HepG2 (cell line): ENCODE measurements at regions not wholly inside any gene's neighbourhood (a gene's known extent, or its start where the extent isn't known, plus 50 kb on each side); places are given as distances from the start of the nearest gene placed in this dataset.

Source experiments
- ATF5 ChIP-seq: sonication (generic); formaldehyde crosslinking; IDR thresholded peaks from 2 replicates; pipeline ENCODE4 v1.4.0; 2020; ENCODE audit warnings: mild to moderate bottlenecking, low read depth, missing genetic modification reagents
- BRF2 ChIP-seq: sonication (generic); formaldehyde crosslinking; IDR thresholded peaks from 2 replicates; pipeline ENCODE4 v1.8.1; 2022; ENCODE audit warnings: mild to moderate bottlenecking, missing genetic modification reagents
- CCAR2 ChIP-seq: fragments of 200-400 bp; formaldehyde crosslinking; optimal IDR thresholded peaks from 2 replicates; pipeline ENCODE3; 2018; ENCODE audit warnings: low read depth, mild to moderate bottlenecking, low read length, moderate library complexity
- JUND ChIP-seq: sonication (generic); formaldehyde crosslinking; IDR thresholded peaks from 2 replicates; pipeline ENCODE4 v1.8.0; 2022; ENCODE audit warnings: mild to moderate bottlenecking, missing genetic modification reagents
- MED1 ChIP-seq: sonication (generic); formaldehyde crosslinking; IDR thresholded peaks from 2 replicates; pipeline ENCODE4 v1.4.0; 2020; ENCODE audit warnings: missing genetic modification reagents
- RCOR2 ChIP-seq: IDR thresholded peaks from 2 replicates; pipeline ENCODE4 v1.6.1; 2016; ENCODE audit warnings: missing biosample characterization, missing genetic modification reagents
- RXRB ChIP-seq: IDR thresholded peaks from 2 replicates; pipeline ENCODE4 v1.6.1; 2016; ENCODE audit warnings: borderline replicate concordance, missing genetic modification reagents, missing compliant biosample characterization
- SRSF4 ChIP-seq: fragments of 200-400 bp; formaldehyde crosslinking; IDR thresholded peaks from one replicate; pipeline ENCODE4 v1.6.1; 2018; ENCODE audit warnings: mild to moderate bottlenecking, low read depth, low read length, moderate library complexity; ENCODE audit not compliant: poor library complexity, severe bottlenecking
- ZFP36L1 ChIP-seq: sonication (generic); formaldehyde crosslinking; IDR thresholded peaks from 2 replicates; pipeline ENCODE4 v1.8.0; 2022; ENCODE audit warnings: mild to moderate bottlenecking, missing genetic modification reagents, moderate library complexity
- ZFP90 ChIP-seq: sonication (generic); formaldehyde crosslinking; IDR thresholded peaks from 2 replicates; pipeline ENCODE4 v1.8.0; 2022; ENCODE audit warnings: missing genetic modification reagents, mild to moderate bottlenecking, inconsistent platforms, borderline replicate concordance
- ZIK1 ChIP-seq: sonication (generic); formaldehyde crosslinking; IDR thresholded peaks from 2 replicates; pipeline ENCODE4 v1.5.0; 2020; ENCODE audit warnings: mild to moderate bottlenecking, low read depth, missing genetic modification reagents, borderline replicate concordance
- ZKSCAN8 ChIP-seq: IDR thresholded peaks from 2 replicates; pipeline ENCODE4 v1.6.1; 2016; ENCODE audit warnings: borderline replicate concordance, missing genetic modification reagents, missing compliant biosample characterization
- ZNF12 ChIP-seq: sonication (generic); formaldehyde crosslinking; IDR thresholded peaks from 2 replicates; pipeline ENCODE4 v1.5.0; 2020; ENCODE audit warnings: missing genetic modification reagents
- ZNF256 ChIP-seq: sonication (generic); formaldehyde crosslinking; conservative IDR thresholded peaks from 2 replicates; pipeline ENCODE4 v1.4.0; 2020; ENCODE audit warnings: missing genetic modification reagents
- ZNF260 ChIP-seq: sonication (generic); formaldehyde crosslinking; IDR thresholded peaks from 2 replicates; pipeline ENCODE4 v1.4.0; 2020; ENCODE audit warnings: missing genetic modification reagents, low read depth, mild to moderate bottlenecking, borderline replicate concordance
- ZNF597 ChIP-seq: sonication (generic); formaldehyde crosslinking; IDR thresholded peaks from 2 replicates; pipeline ENCODE4 v1.5.0; 2020; ENCODE audit warnings: missing genetic modification reagents
- ZNF709 ChIP-seq: sonication (generic); formaldehyde crosslinking; IDR thresholded peaks from 2 replicates; pipeline ENCODE4 v1.5.0; 2020; ENCODE audit warnings: mild to moderate bottlenecking, missing genetic modification reagents
- ZNF800 ChIP-seq: sonication (generic); formaldehyde crosslinking; IDR thresholded peaks from 2 replicates; pipeline ENCODE4 v1.4.0; 2020; ENCODE audit warnings: missing genetic modification reagents
- ZSCAN9 ChIP-seq: IDR thresholded peaks from 2 replicates; pipeline ENCODE4 v1.6.1; 2016; ENCODE audit warnings: borderline replicate concordance

- TF ChIP-seq BRF2 = peak; percentile 40; the same call in 1 of the 2 replicates
- TF ChIP-seq ZNF800 (CRISPR knock-in tag) = 0 out of 2 replicates have a peak, but pooled peaks have one; percentile 11
- TF ChIP-seq ZNF260 = no peak
- no peak for TF ChIP-seq ZFP36L1
- TF ChIP-seq ZFP90 (CRISPR knock-in tag) = peak; percentile 95; the same call in 1 of the 2 replicates
- no peak; the same call in 1 of the 2 replicates for TF ChIP-seq ZKSCAN8
- TF ChIP-seq JUND (CRISPR knock-in tag) = peak; percentile 48; the same call in 1 of the 2 replicates
- TF ChIP-seq RCOR2 = no peak
- no peak; the same call in 1 of the 2 replicates for TF ChIP-seq ZIK1 (CRISPR knock-in tag)
- TF ChIP-seq ZNF256 (CRISPR knock-in tag) = no peak
- no peak for TF ChIP-seq CCAR2
- TF ChIP-seq ZSCAN9 (CRISPR knock-in tag) = peak; percentile 85
- no peak for TF ChIP-seq ZNF12 (CRISPR knock-in tag)
- TF ChIP-seq ZNF709 (CRISPR knock-in tag) = peak; percentile 77; the same call in 1 of the 2 replicates
- TF ChIP-seq ATF5 (CRISPR knock-in tag) = no peak
- TF ChIP-seq SRSF4 = no peak
- TF ChIP-seq ZNF597 = no peak
- peak; percentile 83 for TF ChIP-seq RXRB (CRISPR knock-in tag)
- peak; percentile 77 for TF ChIP-seq MED1 (CRISPR knock-in tag)
Observed at GRCh38 chr2:41840702-41841551, 206.9 kb upstream of the PKDCC start (continued).
